Stimulated activated CD8-positive, alpha-beta memory T cell treated with anti-CD3 and anti-CD28 coated beads, Interleukin-4, amount 100 ng/mL, for 48 hours (primary cell): ENCODE measurements at regions not wholly inside any gene's neighbourhood (a gene's known extent, or its start where the extent isn't known, plus 50 kb on each side); places are given as distances from the start of the nearest gene placed in this dataset.

ENCODE experiments used
- DNase-seq: peaks from one replicate; pipeline ENCODE4 v3.0.0-alpha.2; 2020

GRCh38 chr1:98478121-98478520 lies 183.4 kb upstream of the SNX7 start:
- no peak for DNase-seq

- no peak for DNase-seq
Measured at GRCh38 chr1:98472878-98473277, 188.6 kb upstream of the SNX7 start.

DNA sequence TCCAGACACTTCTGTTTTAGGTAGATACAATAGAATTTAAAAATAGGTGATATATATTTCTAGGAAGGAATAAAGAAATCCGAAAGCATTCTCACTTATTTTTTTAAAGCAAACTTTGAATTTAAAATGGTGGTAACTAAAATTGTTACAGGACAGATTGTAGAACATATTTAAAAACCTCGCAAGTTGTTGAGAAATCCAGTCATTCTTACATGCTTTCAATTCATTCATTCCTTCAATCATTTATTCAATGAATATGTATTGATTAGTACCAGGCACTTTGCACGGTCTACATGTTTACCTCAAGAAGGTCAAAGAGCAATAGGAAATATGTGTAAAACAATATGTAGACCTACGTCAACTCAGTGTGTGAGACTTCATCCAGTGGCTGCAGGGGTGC lies 189.9 kb upstream of the SNX7 start:
- no peak for DNase-seq

- no peak for DNase-seq
Measured at GRCh38 chr1:98468111-98468717, 193.3 kb upstream of the SNX7 start.

GRCh38 chr1:98467586-98467985 lies 193.9 kb upstream of the SNX7 start:
- DNase-seq = no peak

DNA sequence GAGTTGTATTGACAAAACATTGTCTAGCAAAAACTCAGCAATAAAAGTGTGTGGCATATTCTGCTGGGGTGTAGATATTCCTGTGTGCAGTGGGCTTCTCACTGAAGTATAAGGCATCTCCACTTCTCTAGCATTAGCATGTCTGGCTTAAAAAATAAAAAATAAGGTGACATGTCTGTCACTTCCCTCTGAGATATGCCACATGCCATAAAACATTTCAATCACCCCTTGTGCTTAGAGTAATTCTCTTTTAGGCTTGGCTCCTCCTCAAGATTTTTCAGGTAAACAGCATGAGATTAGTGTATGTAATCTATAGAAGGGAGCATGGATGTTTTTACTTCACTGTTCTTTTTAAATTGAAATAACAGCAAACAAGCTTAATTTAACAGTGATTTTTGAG lies 194.4 kb upstream of the SNX7 start:
- no peak for DNase-seq

DNA sequence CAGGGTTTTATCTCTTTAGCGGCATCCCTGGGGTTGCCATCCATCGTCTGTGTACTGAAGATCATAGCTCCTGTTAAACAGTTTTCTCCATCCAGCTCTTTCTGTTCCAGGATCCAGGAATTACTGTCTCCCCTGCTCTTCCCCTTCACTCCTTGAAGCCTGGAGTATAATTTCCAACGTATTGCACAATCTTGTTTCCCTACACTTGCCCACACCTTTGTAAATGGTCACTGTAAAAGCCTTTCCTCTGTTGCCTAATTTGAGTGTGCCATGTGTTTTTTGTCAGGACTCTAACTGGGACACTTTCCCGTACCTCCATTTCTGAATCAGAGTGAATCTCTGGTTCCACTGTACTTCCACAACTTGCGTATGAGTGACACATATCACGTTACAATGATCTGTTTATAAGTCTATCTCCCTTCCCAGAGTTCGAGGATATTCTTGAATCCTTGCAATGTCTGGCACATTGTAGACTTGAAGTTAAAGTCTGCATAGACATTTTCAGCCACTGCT lies 199.6 kb upstream of the SNX7 start:
- no peak for DNase-seq

DNA sequence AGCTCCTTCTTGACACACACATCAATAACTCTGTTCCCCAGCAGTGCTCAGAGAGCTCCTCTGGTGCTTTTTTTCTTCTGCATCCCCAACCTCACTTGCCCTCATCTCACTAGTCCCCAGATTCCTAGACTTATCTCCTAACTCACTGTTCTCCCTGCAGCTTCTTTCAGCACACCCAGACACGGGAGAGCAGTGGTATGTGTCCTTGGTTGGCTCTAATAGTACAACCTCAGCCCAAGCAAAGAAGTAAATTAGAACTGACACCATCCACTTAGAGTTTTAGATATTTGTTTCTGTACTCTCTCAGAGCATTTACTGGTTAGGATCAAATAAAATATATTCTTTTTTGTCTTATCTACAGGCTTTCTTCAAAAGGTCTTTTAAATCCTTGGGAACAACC lies 201.4 kb upstream of the SNX7 start:
- DNase-seq = no peak

GRCh38 chr1:98459486-98459870 lies 202.0 kb upstream of the SNX7 start:
- no peak for DNase-seq

DNA sequence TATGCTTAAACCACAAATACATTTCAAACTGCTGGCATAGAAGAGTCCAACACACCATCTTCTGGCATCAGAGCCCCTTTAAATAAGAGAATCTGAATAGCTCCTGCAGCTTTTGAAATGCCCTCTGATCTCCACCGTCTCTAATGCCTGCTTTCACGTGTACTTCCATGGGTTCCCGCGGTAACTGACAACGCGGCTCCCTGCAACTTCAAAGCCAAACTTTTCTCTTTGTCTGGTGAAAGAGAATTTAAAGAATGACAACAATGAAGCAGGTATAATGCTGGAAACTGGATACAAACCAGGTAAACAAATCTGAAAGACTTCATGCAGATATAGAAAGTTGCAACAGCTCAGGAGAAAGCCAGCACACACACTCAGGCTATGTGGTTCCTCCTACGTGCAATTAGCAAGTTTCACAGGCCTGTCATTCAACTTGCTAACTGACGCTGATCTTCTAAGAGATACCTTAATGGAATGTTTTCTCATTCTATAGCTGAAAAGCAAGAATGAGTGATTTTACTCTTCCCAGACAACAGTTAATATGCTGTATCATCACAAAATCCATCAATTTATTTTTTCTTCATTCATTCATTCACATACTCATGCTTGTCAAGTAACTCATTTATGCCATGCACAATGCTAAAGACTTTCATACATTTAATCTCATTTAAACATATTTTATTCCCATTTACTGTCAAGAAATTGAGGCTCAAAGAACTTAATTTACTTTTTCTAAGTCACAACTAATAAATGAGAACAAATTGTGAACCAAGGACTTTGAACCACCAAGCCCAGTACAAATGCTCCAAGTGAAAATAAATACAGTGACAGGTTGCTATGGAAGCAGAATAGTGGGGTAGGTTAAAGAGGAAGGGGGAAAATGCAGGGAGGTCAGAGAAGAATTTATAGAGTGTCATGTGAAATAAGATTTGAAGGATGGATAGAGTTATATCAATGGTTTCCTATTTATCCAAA lies 202.7 kb upstream of the SNX7 start:
- DNase-seq = no peak

- DNase-seq = no peak
Measured at GRCh38 chr1:98457248-98457647, 204.3 kb upstream of the SNX7 start.

- no peak for DNase-seq
Measured at GRCh38 chr1:98454666-98455065, 206.9 kb upstream of the SNX7 start.

DNA sequence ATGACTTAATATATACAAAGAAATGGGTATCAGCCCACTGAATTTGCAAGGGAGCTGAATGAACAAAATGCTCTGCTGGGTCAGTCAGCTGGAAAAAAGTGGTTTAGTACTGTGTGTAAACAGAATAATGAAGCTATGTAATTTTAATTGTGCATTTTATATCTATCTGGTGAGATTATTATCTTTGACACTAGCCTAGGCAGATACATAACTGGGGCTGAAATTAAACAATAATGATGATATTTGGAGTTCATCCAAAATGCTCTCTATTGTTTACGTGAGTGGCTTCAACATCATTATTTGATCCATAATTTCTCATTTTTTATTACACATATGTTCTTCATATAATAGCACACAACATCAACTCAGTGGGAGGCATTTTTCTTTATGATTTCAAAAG lies 208.5 kb upstream of the SNX7 start:
- no peak for DNase-seq

- DNase-seq = no peak
Measured at GRCh38 chr1:98452162-98452561, 209.4 kb upstream of the SNX7 start.

DNA sequence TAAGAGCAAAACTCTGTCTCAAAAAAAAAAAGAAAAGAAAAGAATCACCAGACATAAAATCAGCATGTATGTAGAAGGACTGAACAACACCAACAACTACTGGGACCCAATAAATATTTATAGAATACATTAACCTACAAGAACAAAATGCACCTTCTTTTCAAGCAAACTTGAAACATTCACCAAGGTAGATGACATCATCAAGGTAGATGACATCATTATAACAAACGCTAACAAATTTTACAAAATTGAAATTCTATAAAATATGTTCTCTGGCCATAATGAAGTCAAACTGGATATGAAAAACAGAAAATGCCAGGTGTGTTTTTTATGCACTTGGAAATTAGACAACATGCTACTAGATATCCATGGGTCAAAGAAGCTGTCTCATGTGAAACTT lies 220.2 kb upstream of the SNX7 start:
- DNase-seq = no peak

DNA sequence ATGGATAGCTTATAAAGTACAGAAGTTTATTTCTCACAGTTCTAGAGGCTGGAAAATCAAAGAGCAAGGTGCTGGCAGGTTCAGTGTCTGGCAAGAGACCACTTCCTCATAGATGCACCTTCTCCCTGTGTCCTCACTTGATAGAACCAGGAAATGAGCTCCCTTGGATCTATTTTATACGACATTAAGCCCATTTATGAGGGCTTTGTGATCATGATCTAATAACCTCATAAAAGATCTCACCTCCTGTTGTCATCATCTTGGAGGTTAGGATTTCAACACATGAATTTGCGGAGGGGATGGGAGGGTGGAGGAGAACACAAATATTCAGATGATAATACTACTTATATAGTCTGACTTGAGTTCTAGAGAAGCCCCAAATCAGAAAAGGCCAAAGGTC lies 222.1 kb upstream of the SNX7 start:
- DNase-seq = no peak

GRCh38 chr1:98437540-98437939 lies 224.0 kb upstream of the SNX7 start:
- DNase-seq = no peak

DNA sequence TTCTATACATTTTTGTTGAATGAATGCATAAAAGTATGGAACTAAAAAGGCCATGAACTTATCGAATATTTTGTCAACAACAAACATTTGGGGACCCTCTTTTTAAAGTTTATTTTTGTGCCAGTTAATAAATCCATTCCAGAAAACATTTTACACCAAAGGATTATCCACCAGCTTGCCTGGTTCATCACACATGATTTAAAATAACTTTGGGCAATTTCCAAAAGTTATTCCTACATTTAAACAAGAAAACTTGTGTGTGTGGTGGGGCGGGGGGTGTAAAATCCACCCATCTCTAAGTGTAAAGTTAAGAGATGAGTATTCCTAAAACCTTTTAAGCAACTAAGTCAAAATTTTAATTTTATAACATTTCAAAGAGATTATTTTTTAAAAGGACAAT lies 224.5 kb upstream of the SNX7 start:
- DNase-seq = no peak

GRCh38 chr1:98429965-98430443 lies 231.5 kb upstream of the SNX7 start:
- no peak for DNase-seq

DNA sequence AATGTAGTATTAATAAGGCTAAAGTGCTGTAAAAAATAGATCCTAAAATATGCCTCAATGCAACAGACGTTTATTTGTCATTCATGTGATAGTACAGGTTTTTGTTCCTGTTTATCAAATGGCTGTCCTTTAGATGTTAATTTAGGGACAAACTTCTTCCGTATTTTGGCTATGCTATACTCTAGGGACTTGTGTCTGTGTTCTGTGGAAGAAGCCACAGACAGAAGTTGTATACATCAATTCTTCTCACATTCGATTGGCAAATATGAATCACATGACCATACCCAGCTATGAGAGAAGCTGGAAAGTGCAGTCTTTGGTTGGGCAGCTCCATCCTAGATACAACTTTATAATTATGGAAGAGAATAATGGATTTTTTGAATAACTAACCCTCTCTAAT lies 232.7 kb upstream of the SNX7 start:
- no peak for DNase-seq

GRCh38 chr1:98427664-98428063 lies 233.9 kb upstream of the SNX7 start:
- DNase-seq = no peak

DNA sequence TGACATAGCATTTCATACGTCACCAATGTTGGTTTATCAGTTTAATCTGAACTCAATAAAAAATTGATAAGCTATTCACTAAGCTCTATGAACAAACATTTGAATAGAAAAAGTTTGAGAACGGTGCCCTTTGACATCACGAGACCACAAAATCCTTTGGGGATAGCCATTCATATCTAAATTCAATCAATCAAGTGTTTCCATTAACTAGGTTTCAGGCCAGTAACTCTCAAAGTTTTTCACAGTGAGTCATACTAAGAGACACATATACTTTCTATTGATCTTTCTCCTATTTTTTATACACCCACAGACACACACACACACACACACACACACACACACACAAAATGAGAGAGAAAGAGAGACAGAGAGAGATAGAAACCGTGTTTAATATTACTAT lies 235.4 kb upstream of the SNX7 start:
- no peak for DNase-seq

GRCh38 chr1:98422816-98423215 lies 238.7 kb upstream of the SNX7 start:
- no peak for DNase-seq

DNA sequence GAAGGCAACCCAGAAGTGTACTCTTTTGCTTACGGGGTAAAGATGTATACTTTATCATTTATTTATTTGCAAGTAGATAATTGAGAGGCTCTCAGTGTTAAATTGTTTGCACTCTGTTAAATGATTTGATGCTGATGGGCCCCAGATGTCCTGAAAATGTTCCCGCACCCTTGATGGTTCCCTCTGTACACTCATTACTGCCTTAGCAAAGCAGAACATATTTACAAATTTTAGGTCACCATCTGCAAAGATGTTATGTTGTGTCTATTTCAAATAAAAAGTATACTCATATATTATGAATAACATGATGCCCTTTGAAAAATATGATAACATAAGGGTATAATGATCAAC lies 240.5 kb upstream of the SNX7 start:
- DNase-seq = no peak
